SJCRH30 (cell line): ENCODE measurements at regions not wholly inside any gene's neighbourhood (a gene's known extent, or its start where the extent isn't known, plus 50 kb on each side); places are given as distances from the start of the nearest gene placed in this dataset.

Source experiments
- DNase-seq, 2 experiments: peaks; one replicate each; pipeline ENCODE4 v3.0.0-alpha.2; 2015 to 2020
- H3K27ac ChIP-seq: fragments of 250-450 bp; sonication (Bioruptor Pico); 2 replicates; pipeline ENCODE4 v1.5.1; 2020; ENCODE audit warnings: mild to moderate bottlenecking, moderate library complexity
- H3K27me3 ChIP-seq: fragments of 250-450 bp; sonication (Bioruptor Pico); 2 replicates; pipeline ENCODE4 v1.5.1; 2020; ENCODE audit warnings: mild to moderate bottlenecking, moderate library complexity
- H3K36me3 ChIP-seq: fragments of 250-450 bp; sonication (Bioruptor Pico); 2 replicates; pipeline ENCODE4 v1.5.1; 2020; ENCODE audit warnings: mild to moderate bottlenecking, moderate library complexity
- H3K4me1 ChIP-seq: fragments of 250-450 bp; sonication (Bioruptor Pico); 2 replicates; pipeline ENCODE4 v1.5.1; 2020; ENCODE audit warnings: mild to moderate bottlenecking, moderate library complexity
- H3K4me3 ChIP-seq: fragments of 250-450 bp; sonication (Bioruptor Pico); 2 replicates; pipeline ENCODE4 v1.5.1; 2020; ENCODE audit warnings: mild to moderate bottlenecking, moderate library complexity
- H3K9me3 ChIP-seq: fragments of 250-450 bp; sonication (Bioruptor Pico); replicated peaks from 2 replicates; pipeline ENCODE4 v1.5.1; 2020; ENCODE audit warnings: mild to moderate bottlenecking, moderate library complexity

DNA sequence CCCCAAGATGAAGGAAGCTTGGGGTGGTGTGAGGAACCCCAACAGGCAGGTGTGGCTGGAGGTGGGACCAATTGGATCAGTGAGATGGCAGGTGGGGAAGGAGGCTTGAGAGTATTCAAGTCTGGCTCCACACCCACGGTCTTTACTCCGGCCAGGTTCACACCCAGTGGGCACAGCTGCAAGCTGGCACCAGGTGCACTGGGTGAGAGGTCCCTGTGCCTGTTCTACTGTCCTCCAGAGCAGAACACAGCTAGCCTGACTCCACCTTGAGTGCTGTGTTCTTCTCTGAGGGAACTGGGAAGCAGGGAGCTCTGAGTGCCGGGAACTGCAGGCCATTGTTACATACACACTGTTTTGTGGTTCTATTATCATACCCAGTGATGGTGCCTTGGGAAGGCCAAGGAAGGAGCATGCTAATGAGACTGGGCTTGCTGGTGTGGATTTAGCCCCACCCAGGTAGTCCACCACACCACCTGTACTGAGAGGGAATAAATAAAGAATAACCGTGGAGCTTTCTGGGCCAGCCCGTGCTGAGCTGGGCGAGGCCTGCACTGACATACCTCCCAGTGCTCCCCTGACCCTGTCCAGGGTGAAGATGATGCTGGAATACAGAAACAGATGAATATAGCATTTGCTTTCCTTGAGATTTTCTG is 93.4 kb downstream of the ABHD5 start:
- DNase-seq: no peak
- Histone ChIP-seq H3K9me3 (no peaks in the 10 kb centered on the region), H3K27ac (no peak overlapping the region), H3K36me3 (no peaks in the 10 kb centered on the region), H3K4me1 (no peaks in the 10 kb centered on the region), H3K27me3 (no peaks in the 10 kb centered on the region), H3K4me3 (no peak overlapping the region)

DNA sequence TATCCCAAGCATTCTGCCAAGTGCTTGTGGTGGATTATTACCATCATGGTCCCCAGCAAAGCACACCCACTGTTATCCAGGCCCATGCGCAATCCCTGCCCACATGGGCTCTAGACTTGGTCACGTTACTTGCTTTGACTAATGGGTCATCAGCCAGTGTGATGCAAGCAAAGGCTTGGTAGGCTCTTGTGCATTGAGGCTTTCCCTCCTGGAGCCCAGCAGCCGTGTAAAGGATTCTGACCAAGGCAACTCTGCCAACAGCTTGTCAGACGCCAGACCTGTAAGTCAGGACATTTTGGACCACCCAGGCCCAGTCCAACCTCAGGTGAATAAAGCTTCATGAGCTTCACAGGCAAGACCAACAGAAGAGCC is 93.9 kb downstream of the ABHD5 start:
- H3K4me3 ChIP-seq: no peak overlapping the region
- H3K27ac ChIP-seq: no peak overlapping the region
- no peaks in the 10 kb centered on the region for H3K36me3 ChIP-seq
- H3K9me3 ChIP-seq: no peaks in the 10 kb centered on the region
- no peaks in the 10 kb centered on the region for H3K4me1 ChIP-seq
- H3K27me3 ChIP-seq: no peaks in the 10 kb centered on the region
- DNase-seq: no peak

DNA sequence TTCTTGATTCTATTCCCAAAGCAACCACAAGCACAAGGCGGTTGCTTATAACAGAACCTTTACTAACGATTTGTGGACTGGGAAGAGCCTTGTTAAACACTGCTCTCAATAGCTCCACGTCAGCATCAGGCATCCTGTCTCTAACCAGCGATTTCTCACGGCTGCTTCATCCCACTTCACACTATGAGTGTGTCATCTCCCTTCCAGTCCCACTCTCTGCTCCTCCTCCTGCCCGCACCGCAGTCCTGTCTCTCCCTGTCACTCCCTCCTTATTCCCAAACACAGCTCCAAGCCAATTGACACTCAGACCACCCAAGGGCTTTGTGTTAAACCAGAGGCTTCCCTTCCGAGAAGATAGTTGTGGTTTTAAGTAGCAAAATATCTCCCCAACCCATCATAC is 94.8 kb downstream of the ABHD5 start:
- Histone ChIP-seq H3K9me3 (no peaks in the 10 kb centered on the region), H3K36me3 (no peaks in the 10 kb centered on the region), H3K27ac (no peak overlapping the region), H3K27me3 (no peaks in the 10 kb centered on the region), H3K4me3 (no peak overlapping the region), H3K4me1 (no peaks in the 10 kb centered on the region)
- no peak for DNase-seq

DNA sequence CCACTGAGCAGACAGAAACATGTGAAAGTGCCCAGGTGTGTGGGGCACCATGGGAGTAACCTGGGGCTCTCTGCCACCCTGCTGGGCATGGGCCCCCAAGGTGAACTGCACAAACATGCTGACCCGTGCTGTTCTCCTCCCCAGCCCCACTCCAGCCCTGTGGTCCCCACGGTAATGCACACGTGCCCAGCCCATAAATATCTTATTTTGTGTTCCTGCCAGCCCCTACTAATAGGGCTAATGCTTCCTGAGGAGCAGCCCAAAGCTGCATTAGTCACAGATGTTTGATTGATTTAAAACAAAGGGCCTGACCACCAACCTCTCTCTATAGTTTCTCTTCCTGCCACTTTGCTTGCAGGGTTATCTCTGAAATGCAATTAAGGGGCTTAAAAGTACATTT is 95.4 kb downstream of the ABHD5 start:
- no peak for DNase-seq
- Histone ChIP-seq H3K27ac (no peak overlapping the region), H3K4me3 (no peak overlapping the region)

DNA sequence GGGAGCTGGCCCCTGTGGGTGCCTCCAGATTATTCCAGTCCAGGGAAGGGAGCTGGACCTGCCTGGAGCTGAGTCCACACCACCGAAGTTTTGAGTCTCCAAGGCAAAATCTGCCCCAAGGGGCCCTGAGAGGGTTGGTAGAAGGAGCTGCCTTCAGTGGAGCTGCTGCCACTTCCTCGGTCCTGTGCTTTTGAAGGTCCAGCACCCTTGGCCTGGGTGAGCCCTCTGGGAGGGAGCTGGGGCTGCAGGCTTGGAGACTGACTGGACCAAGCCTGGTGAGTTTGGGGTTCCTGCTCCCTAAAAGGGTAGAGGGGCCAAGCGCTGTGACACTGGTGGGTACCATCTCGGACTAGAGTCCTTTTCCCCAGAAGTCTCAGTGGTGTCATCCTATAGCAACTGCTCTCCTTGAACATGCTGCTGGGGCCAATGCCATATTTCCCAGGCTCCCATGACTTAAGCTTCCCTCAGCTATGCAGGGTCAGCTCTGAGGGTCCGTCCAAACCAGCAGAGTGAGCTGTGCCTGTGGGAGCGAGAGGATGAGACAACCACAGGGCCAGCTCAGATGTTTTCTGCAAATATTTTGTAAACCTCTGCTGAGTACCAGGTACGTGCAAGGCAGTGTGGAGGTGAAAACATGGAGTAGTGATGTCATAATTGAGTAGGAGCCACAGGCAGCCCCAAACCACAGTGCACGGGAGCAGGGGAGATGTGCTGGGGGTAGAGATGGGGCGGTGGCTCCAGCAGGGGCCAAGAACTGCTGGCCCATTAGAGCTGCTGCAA is 96.0 kb downstream of the ABHD5 start:
- Histone ChIP-seq H3K27ac (no peak overlapping the region), H3K36me3 (no peaks in the 10 kb centered on the region), H3K4me3 (no peak overlapping the region), H3K9me3 (no peaks in the 10 kb centered on the region), H3K4me1 (no peaks in the 10 kb centered on the region), H3K27me3 (no peaks in the 10 kb centered on the region)
- no peak for DNase-seq

More for the DNA sequence above, 95.4 kb downstream of the ABHD5 start:
- Histone ChIP-seq H3K9me3 (no peaks in the 10 kb centered on the region), H3K4me1 (no peaks in the 10 kb centered on the region), H3K27me3 (no peaks in the 10 kb centered on the region), H3K36me3 (no peaks in the 10 kb centered on the region)

DNA sequence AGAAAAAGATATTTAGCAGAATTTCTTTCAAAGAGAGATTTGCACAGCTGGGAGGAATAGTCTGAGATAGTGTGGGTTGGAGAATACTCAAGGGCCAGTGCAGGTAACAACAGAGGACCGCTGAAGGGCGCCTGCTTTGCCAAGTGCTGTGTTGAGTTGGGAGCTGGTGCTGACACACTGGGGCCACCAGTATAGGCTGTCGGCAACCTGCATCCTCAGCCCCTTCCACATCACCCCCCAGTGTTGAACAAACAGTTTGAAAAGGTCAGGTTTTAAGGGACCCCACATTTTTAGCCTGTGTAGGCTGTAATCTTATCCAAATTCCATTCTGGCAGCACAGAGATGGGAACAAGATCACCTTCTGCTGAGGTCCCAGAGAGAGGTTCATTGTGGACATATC is 96.6 kb downstream of the ABHD5 start:
- no peak for DNase-seq
- Histone ChIP-seq H3K4me1 (no peaks in the 10 kb centered on the region), H3K36me3 (no peaks in the 10 kb centered on the region), H3K27ac (no peak overlapping the region), H3K27me3 (no peaks in the 10 kb centered on the region), H3K4me3 (no peak overlapping the region), H3K9me3 (no peaks in the 10 kb centered on the region)

DNA sequence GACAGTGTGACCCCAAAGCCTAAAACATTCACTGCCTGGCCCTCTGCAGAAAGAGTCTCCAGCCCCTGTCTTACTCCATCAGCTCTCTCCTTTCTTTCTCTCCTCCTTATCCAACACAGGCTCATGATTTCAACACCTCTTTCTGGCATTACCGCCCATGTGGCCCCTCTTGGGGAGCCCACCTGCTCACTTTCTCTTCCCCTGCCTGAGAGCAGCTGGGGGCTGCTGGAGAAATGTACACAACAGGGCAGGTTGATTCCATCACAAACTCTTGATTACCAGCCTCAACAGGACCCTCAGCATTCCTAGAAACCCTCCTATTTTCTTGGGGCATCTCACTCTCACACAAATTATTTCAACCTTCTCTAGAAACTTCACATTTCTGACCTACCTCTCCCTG is 98.3 kb downstream of the ABHD5 start:
- H3K4me1 ChIP-seq: no peaks in the 10 kb centered on the region
- no peaks in the 10 kb centered on the region for H3K27me3 ChIP-seq
- no peak overlapping the region for H3K4me3 ChIP-seq
- no peak for DNase-seq
- no peaks in the 10 kb centered on the region for H3K9me3 ChIP-seq
- no peaks in the 10 kb centered on the region for H3K36me3 ChIP-seq
- H3K27ac ChIP-seq: no peak overlapping the region

DNA sequence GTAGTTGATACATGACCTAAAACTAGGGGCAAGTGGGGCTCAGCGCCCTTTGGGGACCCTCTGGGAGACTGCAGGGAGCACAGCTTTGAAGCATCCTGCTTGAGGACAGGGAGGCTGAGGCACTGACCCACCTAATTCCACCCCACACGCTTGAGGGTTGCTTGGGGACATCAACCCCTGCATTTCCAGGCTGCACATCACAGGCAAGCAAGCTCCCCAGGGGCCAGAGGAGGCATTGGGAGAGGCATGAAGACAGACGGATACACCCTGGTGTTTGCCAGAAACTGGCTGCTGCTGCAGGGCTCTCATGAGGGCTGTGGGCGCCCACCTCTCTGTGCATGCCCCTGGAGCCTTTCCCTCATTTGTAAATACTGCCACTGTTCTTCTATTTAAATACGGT is 99.3 kb downstream of the ABHD5 start:
- no peak for DNase-seq
- no peak overlapping the region for H3K4me3 ChIP-seq
- no peaks in the 10 kb centered on the region for H3K4me1 ChIP-seq
- H3K27ac ChIP-seq: no peak overlapping the region
- H3K36me3 ChIP-seq: no peaks in the 10 kb centered on the region
- no peaks in the 10 kb centered on the region for H3K9me3 ChIP-seq
- H3K27me3 ChIP-seq: no peaks in the 10 kb centered on the region

DNA sequence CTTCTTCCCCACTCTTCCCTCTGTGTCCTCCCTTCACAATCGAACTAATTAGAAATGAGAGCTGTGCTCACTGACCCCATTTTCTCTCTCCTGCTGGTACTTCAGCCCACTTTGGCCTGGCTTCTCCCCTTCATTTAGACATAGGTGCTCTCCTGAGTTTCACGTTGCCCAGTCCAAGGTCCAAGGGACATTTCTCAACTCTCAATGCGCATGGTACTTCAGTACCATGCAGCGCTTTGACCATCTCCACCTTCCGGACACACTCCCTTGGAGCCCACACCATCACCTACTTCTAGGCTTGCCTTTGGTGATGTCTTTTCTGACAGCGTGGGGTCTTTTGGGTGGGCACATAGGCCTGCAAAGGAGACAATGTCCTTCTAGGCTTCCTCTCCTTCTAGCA is 99.7 kb downstream of the ABHD5 start:
- Histone ChIP-seq H3K27me3 (no peaks in the 10 kb centered on the region), H3K4me1 (no peaks in the 10 kb centered on the region), H3K9me3 (no peaks in the 10 kb centered on the region), H3K4me3 (no peak overlapping the region), H3K27ac (no peak overlapping the region), H3K36me3 (no peaks in the 10 kb centered on the region)
- no peak for DNase-seq

DNA sequence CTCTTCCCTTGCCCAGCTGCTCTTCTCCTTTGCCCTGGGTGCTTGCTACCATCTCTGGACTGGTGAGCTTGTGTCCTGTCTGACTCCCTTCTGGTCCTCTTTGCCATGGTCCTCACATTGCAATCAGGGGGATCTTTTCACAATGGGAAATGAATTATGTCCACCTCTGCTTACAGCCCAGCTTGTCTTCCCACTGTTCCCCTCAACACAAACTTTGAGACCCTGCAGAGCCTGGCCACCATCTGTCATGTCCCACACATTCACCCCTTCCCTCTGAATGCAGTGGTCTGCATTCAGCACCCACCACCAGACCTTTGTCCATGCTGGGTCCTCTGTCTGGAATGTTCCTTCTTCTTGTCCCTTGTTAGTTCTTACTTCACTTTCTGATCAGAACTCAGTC is 100.5 kb downstream of the ABHD5 start:
- H3K9me3 ChIP-seq: no peaks in the 10 kb centered on the region
- H3K27me3 ChIP-seq: no peaks in the 10 kb centered on the region
- H3K4me3 ChIP-seq: no peak overlapping the region
- no peaks in the 10 kb centered on the region for H3K4me1 ChIP-seq
- no peaks in the 10 kb centered on the region for H3K36me3 ChIP-seq
- no peak overlapping the region for H3K27ac ChIP-seq
- DNase-seq: no peak

DNA sequence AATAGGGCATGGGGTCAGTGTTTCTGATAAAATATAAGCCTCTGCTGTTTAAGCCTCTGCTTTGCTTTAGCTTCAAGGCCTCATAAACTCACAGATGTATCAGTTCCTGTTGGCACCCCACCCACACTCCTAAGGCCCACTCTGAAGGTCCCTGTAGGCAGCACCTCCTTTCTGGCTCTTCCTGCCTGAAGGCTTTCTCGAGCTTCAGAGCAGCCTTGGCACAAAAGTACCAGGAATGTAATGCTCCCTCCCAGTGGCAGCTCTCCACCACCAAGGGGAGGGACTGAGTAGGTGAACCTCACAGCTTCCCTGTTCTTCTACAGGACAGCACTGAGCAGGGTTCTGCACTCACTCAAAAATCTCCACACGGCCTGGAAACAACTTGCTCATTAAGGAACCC is 102.2 kb downstream of the ABHD5 start:
- DNase-seq: no peak
- no peaks in the 10 kb centered on the region for H3K4me1 ChIP-seq
- H3K9me3 ChIP-seq: no peaks in the 10 kb centered on the region
- H3K27me3 ChIP-seq: no peaks in the 10 kb centered on the region
- H3K36me3 ChIP-seq: no peaks in the 10 kb centered on the region
- H3K4me3 ChIP-seq: no peak overlapping the region
- no peak overlapping the region for H3K27ac ChIP-seq

DNA sequence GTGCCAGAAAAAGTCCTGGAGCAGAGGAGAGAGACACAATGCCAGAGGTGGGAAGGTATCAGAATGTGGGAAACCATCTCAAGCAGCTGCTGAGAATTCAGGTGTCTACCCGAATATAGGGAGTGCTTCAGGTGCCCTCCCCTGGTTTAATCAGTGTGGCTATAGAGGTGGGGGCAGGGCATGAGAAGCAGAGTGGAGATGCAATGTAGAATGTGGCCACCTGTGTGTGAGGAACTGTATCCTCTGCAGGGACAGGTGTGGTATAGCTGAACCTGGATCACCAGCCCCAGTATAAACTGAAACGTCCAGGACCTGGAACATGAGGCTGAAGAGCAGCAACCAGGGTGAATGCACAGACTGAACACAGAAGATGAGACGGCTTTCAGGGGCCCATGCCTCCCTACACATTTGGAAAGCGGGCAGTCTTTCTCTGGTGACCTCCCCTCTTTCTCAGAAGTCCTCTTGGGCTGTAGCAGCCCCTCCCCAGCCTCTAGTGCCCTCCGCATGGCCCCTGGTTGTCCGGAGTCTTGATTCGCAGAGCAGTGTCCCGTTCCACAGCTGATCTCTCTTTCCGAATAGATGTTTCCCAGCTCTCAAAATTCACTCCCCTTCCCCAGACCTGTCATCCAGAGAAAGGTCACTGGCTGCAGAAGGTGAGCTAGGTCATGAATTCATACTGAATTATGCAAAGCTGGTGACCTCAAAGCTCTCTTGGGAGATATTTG is 103.1 kb downstream of the ABHD5 start:
- no peak for DNase-seq
- H3K9me3 ChIP-seq: no peaks in the 10 kb centered on the region
- no peaks in the 10 kb centered on the region for H3K27me3 ChIP-seq
- no peak overlapping the region for H3K27ac ChIP-seq
- H3K4me1 ChIP-seq: no peaks in the 10 kb centered on the region
- no peak overlapping the region for H3K4me3 ChIP-seq
- H3K36me3 ChIP-seq: no peaks in the 10 kb centered on the region

DNA sequence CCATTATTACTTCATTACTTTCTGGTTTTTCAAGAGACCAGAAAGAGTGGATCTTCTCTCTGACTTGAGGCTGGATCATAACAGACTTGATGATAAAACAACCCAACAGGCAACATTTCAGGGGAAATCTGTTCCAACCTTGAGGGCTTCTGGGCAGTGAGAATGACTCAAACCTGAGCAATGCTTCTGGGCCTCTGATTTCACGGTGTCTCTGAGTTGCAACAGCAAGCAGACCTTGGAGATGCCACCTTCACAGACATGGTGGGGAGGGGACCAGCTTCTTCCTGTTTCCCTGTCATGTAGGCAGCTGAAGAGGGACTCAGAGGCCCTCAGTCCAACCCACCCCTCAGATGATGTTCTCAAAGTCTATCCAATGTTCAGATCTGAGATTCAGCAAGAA is 104.0 kb downstream of the ABHD5 start:
- DNase-seq: no peak

DNA sequence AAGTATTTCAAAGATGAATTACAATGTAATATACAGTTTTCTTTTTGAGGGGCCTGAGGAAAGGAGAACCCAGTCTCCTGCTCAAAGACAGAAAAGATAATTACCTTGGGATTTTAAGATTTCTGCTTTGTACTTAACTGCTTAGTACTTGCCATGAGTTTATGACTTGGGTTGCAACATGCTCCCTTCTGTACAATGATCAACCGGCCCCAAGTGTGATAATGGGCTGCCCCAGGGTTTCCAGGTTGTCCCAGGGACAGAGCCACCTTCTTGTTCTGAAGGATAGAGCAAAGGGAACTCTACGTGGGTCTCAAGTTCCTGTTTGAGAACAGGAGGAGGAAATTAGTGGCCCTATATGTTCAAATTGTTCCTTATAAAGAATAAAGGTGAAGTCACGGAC is 104.8 kb downstream of the ABHD5 start:
- no peaks in the 10 kb centered on the region for H3K27me3 ChIP-seq
- H3K27ac ChIP-seq: no peak overlapping the region
- H3K4me1 ChIP-seq: no peaks in the 10 kb centered on the region
- no peak overlapping the region for H3K4me3 ChIP-seq
- no peaks in the 10 kb centered on the region for H3K9me3 ChIP-seq
- no peak for DNase-seq
- no peaks in the 10 kb centered on the region for H3K36me3 ChIP-seq

More for the DNA sequence above, 104.0 kb downstream of the ABHD5 start:
- no peaks in the 10 kb centered on the region for H3K4me1 ChIP-seq
- H3K36me3 ChIP-seq: no peaks in the 10 kb centered on the region
- H3K27ac ChIP-seq: no peak overlapping the region
- no peak overlapping the region for H3K4me3 ChIP-seq
- no peaks in the 10 kb centered on the region for H3K27me3 ChIP-seq
- no peaks in the 10 kb centered on the region for H3K9me3 ChIP-seq

DNA sequence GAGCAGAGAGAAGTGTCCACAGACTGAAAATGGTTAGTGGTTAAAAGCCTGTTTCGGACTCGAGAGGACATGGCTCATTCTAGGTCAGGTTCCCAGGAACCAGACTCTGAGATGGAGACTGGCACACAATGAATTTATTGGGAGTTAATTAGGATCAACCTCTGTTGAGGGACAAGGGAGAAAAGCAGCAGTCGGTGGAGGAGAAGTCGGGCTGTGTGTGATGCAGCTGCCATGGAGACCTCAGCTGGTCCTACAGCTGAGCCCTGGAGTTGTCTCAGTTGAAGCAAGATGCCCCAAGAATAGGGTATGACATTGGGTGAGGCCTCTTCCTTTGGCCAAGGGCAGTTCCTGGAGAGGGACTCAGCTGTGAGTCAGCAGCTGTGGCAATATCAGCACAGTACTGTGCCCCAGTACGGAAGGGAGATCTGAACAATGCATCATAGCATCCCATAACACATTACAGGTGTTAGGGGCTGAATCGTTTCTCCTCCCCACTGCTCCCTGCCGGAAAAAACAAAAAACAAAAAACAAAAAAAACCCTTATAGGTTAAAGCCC is 105.4 kb downstream of the ABHD5 start:
- H3K27ac ChIP-seq: no peak overlapping the region
- no peak for DNase-seq
- no peaks in the 10 kb centered on the region for H3K36me3 ChIP-seq
- H3K4me1 ChIP-seq: no peaks in the 10 kb centered on the region
- no peak overlapping the region for H3K4me3 ChIP-seq
- no peaks in the 10 kb centered on the region for H3K27me3 ChIP-seq
- H3K9me3 ChIP-seq: no peaks in the 10 kb centered on the region
